ENCODE measurements at regions not wholly inside any gene's neighbourhood (a gene's known extent, or its start where the extent isn't known, plus 50 kb on each side); places are given as distances from the start of the nearest gene placed in this dataset.

GRCh38 chr5:9831823-9832222 lies 201.7 kb upstream of the TAS2R1 start:
- Histone ChIP-seq H3K79me2 (ENCODE audit: insufficient read depth, low read length) (no peaks in the 10 kb centered on the region), H3K4me1 (ENCODE audit: control insufficient read depth in 1 of 2, insufficient read depth in 2 of 2, low read length in 2 of 2) (no peaks in the 10 kb centered on the region), H3K4me2 (ENCODE audit: low read length) (no peak overlapping the region), H3K9me3 (ENCODE audit: control insufficient read depth in 1 of 2, insufficient read depth in 1 of 2, low read depth in 1 of 2, low read length in 2 of 2) (no peaks in the 10 kb centered on the region), H4K20me1 (ENCODE audit: insufficient read depth) (no peaks in the 10 kb centered on the region), H3K9ac (ENCODE audit: low read length) (no peak overlapping the region), H3K27me3 (ENCODE audit: insufficient read depth, low read length) (no peaks in the 10 kb centered on the region), H2AFZ (ENCODE audit: low read depth, low read length, poor library complexity, severe bottlenecking) (no peak overlapping the region), H3K4me3 (replicated peaks in 1 of 2; ENCODE audit: low read depth in 1 of 2, low read length in 2 of 2) (no peak overlapping the region), H3K36me3 (ENCODE audit: control insufficient read depth in 1 of 2, insufficient read depth in 2 of 2, low read length in 2 of 2) (no peaks in the 10 kb centered on the region), H3K9me2 (ENCODE audit: insufficient read depth) (no peaks in the 10 kb centered on the region), H3K27ac (ENCODE audit: low read depth, low read length) (no peak overlapping the region)
- TF ChIP-seq REST (IDR thresholded peaks at IDR 0.05; ENCODE audit: low read depth) (no peak), ZNF274 (IDR thresholded peaks at IDR 0.05; ENCODE audit: low read depth, low read length) (no peak), CTCF (IDR thresholded peaks at IDR 0.05 in 2 of 3, conservative IDR thresholded peaks at IDR 0.05 in 1 of 3; ENCODE audit: borderline replicate concordance in 1 of 3, insufficient read depth in 1 of 3, low read depth in 2 of 3, low read length in 2 of 3) (no peak), ELF1 (IDR thresholded peaks at IDR 0.05; ENCODE audit: borderline replicate concordance, low read depth) (no peak), ZFX (IDR thresholded peaks at IDR 0.05) (no peak), YY1 (IDR thresholded peaks at IDR 0.05; ENCODE audit: extremely low read depth, insufficient replicate concordance, low read depth, low read length) (no peak), EGR1 (IDR thresholded peaks at IDR 0.05; ENCODE audit: low read depth) (no peak), CBX3 (IDR thresholded peaks at IDR 0.05; ENCODE audit: low read depth) (no peak), TCF7L2 (IDR thresholded peaks at IDR 0.05; ENCODE audit: borderline replicate concordance, extremely low read depth, insufficient read depth, insufficient read length) (no peak), SRF (IDR thresholded peaks at IDR 0.05; ENCODE audit: low read depth) (no peak), ZBTB33 (IDR thresholded peaks at IDR 0.05; ENCODE audit: extremely low read depth, insufficient replicate concordance, low read length) (no peak), SP1 (IDR thresholded peaks at IDR 0.05; ENCODE audit: low read depth) (no peak), CEBPB (IDR thresholded peaks at IDR 0.05; ENCODE audit: low read depth) (no peak)
- ATAC-seq (no peak), DNase-seq (ENCODE audit: low read depth, low spot score) (no peak)
- POLR2A ChIA-PET, result no interaction called here
- intact Hi-C loops (cut with micrococcal nuclease), result no loop called here
- CTCF ChIA-PET, result no interaction called here
- no TSS peak for BruUV-seq (replicated peaks)
- RAD21 ChIA-PET (ENCODE audit: low non-redundant PET in 1 of 2, low total read pairs in 2 of 2, uncharacterized antibody in 2 of 2, unreplicated experiment in 2 of 2), result no interaction called here
